SJSA1 (cell line): ENCODE measurements at regions not wholly inside any gene's neighbourhood (a gene's known extent, or its start where the extent isn't known, plus 50 kb on each side); places are given as distances from the start of the nearest gene placed in this dataset.

Experiments used
- DNase-seq, 2 experiments: peaks; one replicate each; pipeline ENCODE4 v3.0.0-alpha.2; 2015 to 2020; ENCODE audit warnings: low spot score in 2 of 2, low read depth in 1 of 2
- H3K27ac ChIP-seq: fragments of 250-450 bp; sonication (Bioruptor Pico); 2 replicates; pipeline ENCODE4 v1.5.1; 2020; ENCODE audit warnings: mild to moderate bottlenecking, moderate library complexity
- H3K27me3 ChIP-seq: fragments of 250-450 bp; sonication (Bioruptor Pico); replicated peaks from 2 replicates; pipeline ENCODE4 v1.5.1; 2020; ENCODE audit warnings: mild to moderate bottlenecking, moderate library complexity
- H3K36me3 ChIP-seq: fragments of 250-450 bp; sonication (Bioruptor Pico); 2 replicates; pipeline ENCODE4 v1.5.1; 2020; ENCODE audit warnings: mild to moderate bottlenecking
- H3K4me1 ChIP-seq: fragments of 250-450 bp; sonication (Bioruptor Pico); replicated peaks from 2 replicates; pipeline ENCODE4 v1.6.1; 2021; ENCODE audit warnings: mild to moderate bottlenecking
- H3K4me3 ChIP-seq: fragments of 250-450 bp; sonication (Bioruptor Pico); 2 replicates; pipeline ENCODE4 v1.5.1; 2020; ENCODE audit warnings: mild to moderate bottlenecking
- H3K9me3 ChIP-seq: fragments of 250-450 bp; sonication (Bioruptor Pico); replicated peaks from 2 replicates; pipeline ENCODE4 v1.5.1; 2020; ENCODE audit warnings: mild to moderate bottlenecking

DNA sequence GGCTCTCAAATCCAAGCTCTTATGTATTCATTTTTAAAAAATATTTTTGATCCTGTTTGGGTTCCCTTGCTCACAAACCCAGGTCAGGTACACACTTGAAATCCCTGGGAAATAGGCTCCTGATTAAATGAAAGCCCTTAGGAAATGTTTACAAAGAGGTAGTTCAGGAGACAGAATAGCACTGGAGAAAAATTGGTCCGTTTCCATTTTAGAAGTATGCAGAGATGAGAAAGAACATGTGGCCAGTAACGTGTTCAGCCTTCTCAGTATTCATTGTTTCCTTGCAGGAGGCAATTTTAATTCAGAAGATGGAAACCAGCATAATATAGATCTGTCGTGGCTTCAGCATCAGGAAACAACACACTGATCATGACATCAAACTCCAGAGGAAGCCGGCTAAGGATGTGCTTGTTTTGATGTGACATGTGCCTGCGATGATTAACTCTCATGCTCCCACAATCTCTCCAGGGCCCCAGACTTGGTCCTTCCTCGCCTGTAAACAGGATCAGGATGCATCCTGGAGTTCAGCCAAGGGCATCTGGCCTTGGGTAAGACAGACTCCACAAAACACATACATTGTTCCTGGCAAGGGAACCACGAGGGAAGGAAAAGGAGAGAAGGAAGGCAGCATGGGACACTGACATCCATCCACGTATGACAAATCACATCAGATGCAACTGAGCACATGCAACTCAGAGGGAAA lies 350.5 kb upstream of the THBS1 start:
- H3K27me3 ChIP-seq, result no peaks in the 10 kb centered on the region
- H3K4me3 ChIP-seq, result no peak overlapping the region
- H3K36me3 ChIP-seq, result no peaks in the 10 kb centered on the region
- DNase-seq, result no peak
- no peaks in the 10 kb centered on the region for H3K9me3 ChIP-seq
- peaks cover 33% of the 10 kb centered on the region for H3K4me1 ChIP-seq
- H3K27ac ChIP-seq, result 0 out of 2 replicates have a peak overlapping the region, but pooled peaks have one; percentile 11

DNA sequence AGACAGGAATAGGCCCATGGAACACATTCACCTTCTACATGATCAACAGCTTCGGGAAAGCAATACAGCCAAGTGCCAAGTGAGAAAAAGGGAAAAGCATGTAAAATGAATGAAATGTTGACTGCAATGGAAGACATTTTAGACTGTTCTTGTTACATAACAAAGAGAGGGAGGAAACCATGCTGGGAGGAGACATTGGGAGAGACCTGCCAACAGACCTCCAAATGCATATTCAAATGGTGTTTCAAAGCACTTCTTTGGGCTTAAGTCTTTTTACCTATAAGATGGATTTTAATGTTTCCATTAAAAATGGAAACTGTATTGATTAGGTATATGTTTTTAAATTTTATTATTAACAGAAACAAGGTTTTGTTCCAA lies 350.0 kb upstream of the THBS1 start:
- DNase-seq, result no peak
- Histone ChIP-seq H3K9me3 (no peaks in the 10 kb centered on the region), H3K27ac (no peak overlapping the region)

DNA sequence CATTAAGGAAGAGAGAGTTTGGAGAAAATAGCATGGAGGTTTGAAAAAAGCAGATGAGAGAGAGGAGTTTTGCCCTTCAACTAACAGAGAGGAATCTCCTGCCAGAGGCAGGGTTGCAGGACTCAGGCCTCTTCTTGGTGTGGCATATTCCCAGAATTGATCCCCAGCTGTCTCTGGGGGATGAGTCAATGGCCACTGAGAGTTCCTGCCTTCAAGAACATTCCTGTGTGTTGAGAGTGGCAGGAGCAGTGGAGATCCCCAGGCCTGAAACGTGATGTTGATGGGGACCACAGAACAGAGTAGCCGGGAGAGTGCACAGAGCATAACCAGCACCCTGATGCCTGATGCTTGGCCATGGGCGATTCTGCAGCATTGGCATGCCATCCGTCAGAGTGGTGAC lies 348.4 kb upstream of the THBS1 start:
- H3K36me3 ChIP-seq, result no peaks in the 10 kb centered on the region
- no peaks in the 10 kb centered on the region for H3K9me3 ChIP-seq
- H3K4me1 ChIP-seq, result peaks cover 35% of the 10 kb centered on the region
- peak overlapping the region; percentile 5 for H3K27ac ChIP-seq
- no peak overlapping the region for H3K4me3 ChIP-seq
- peak; percentile 48 to 72 for DNase-seq
- H3K27me3 ChIP-seq, result no peaks in the 10 kb centered on the region

More for the DNA sequence above, 350.0 kb upstream of the THBS1 start:
- no peak overlapping the region for H3K4me3 ChIP-seq
- no peaks in the 10 kb centered on the region for H3K36me3 ChIP-seq
- peaks cover 35% of the 10 kb centered on the region for H3K4me1 ChIP-seq
- H3K27me3 ChIP-seq, result no peaks in the 10 kb centered on the region

DNA sequence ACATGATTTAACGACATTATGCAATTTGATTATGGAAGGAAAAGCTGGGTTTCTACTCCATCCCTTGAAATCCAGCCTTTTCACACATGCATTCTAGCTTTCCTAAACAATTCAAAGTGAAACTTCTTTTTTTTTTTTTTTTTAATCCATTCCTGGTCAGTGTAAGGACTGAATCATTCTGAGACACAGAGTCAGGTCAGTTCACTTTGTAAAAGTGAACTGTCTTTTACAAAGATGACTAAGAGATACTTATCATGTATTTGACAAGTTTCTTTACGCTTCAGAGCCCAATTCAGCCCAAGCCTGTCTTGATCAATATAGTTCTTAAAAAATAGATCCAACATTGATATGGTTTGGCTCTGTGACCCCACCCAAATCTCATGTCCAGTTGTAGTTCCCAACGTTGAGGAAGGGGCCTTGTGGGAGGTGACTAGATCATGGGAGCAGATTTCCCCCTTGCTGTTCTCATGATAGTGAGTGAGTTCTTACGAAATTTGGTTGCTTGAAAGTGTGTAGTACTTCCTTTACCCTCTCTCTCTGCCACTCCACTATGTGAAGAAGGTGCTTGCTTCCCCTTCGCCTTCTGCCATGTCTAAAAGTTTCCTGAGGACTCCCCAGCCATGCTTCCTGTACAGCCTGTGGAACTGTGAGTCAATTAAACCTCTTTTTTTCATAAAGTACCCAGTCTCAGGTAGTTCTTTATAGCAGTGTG lies 345.6 kb upstream of the THBS1 start:
- H3K27ac ChIP-seq, result peak overlapping the region; percentile 14; the same call in 1 of the 2 replicates
- DNase-seq, result no peak

DNA sequence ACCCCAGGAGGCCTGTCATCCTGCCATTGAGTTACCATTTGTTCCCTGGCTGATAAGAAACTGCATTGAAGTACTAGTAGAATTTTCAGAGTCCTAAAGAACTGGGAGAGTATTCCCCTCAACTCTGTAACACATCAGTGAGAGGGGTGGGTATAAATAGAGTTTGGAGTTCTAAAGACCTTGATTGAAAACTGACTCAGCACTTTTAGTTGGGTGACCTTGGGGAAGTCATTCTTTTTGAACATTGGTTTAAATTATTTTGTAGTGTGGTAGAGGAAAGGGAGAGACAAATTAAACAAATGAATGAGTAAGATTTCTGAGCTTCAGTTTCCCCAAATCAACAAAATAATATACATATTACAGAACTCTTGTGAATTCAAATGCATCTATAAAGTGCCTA lies 344.5 kb upstream of the THBS1 start:
- Histone ChIP-seq H3K36me3 (no peaks in the 10 kb centered on the region), H3K9me3 (no peaks in the 10 kb centered on the region), H3K4me3 (no peak overlapping the region), H3K4me1 (peaks cover 47% of the 10 kb centered on the region), H3K27me3 (no peaks in the 10 kb centered on the region), H3K27ac (no peak overlapping the region)
- no peak for DNase-seq

More for the DNA sequence above, 345.6 kb upstream of the THBS1 start:
- no peaks in the 10 kb centered on the region for H3K27me3 ChIP-seq
- H3K4me1 ChIP-seq, result peaks cover 52% of the 10 kb centered on the region
- no peaks in the 10 kb centered on the region for H3K9me3 ChIP-seq
- no peak overlapping the region for H3K4me3 ChIP-seq
- H3K36me3 ChIP-seq, result no peaks in the 10 kb centered on the region

DNA sequence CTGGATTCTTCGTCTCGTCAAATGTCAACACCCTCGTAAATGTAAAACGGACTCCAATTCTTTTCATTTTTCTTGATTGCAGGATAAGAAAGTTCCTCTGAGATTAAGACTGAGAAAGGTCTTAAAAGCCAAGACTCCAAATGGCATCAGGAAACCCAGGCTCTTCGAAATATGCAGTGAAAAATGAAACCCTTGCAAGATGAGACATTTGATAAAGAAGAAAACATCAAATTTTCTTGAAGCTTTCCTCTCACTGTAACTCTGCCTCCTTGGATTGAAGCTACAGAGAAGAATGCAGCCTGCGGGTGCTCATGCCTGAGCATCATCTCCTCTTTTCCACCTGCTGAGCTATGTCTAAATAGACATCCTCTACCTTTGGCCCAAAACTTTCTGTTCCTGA lies 342.4 kb upstream of the THBS1 start:
- DNase-seq, result no peak
- H3K27me3 ChIP-seq, result no peaks in the 10 kb centered on the region
- peaks cover 42% of the 10 kb centered on the region for H3K4me1 ChIP-seq
- H3K9me3 ChIP-seq, result no peaks in the 10 kb centered on the region
- no peak overlapping the region for H3K27ac ChIP-seq
- H3K4me3 ChIP-seq, result no peak overlapping the region
- H3K36me3 ChIP-seq, result no peaks in the 10 kb centered on the region

DNA sequence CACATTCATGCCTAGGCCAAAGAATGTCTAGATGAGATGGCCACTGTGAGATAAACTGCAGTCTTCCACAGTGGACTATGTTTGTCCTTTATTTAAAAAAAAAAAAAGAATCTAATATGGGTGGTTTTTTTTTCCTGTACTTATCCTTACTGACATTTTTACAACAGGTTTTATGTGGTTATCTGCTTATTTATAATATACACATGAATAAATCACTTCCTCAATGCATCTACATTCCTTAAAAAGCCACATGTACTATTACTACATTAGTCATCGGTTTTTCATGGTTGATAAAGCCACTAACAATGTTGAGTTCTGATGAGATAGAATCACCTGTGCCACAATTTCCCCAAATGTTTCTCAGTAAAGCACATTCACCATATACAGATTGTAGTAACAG lies 341.3 kb upstream of the THBS1 start:
- Histone ChIP-seq H3K27me3 (no peaks in the 10 kb centered on the region), H3K36me3 (no peaks in the 10 kb centered on the region), H3K4me1 (peaks cover 41% of the 10 kb centered on the region), H3K27ac (peak overlapping the region; percentile 2; the same call in 1 of the 2 replicates), H3K9me3 (no peaks in the 10 kb centered on the region), H3K4me3 (no peak overlapping the region)
- peak in 1 of 2 experiments; percentile 63 for DNase-seq

DNA sequence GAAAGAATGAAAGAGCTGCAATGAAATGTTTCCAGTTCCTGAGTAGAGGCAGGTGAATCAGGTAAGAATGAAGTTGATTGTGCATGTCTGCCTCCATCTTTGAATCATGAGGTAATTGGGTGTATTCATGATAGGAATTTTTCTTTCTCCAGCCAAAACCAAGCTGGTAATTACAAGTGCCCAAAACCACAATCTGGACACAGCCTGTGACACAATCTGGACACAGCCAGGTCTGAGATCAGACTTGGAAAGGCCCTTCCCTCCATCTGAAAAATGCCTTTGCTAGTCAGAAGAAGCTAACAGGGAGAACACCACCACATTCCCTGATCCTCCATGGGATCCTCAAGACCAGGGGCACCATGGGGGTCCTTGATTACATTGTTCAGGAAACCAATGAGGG lies 338.5 kb upstream of the THBS1 start:
- DNase-seq, result no peak
- no peaks in the 10 kb centered on the region for H3K36me3 ChIP-seq
- no peak overlapping the region for H3K4me3 ChIP-seq
- peaks cover 42% of the 10 kb centered on the region for H3K4me1 ChIP-seq
- no peaks in the 10 kb centered on the region for H3K27me3 ChIP-seq
- no peaks in the 10 kb centered on the region; the same call in 1 of the 2 replicates for H3K9me3 ChIP-seq
- no peak overlapping the region for H3K27ac ChIP-seq

DNA sequence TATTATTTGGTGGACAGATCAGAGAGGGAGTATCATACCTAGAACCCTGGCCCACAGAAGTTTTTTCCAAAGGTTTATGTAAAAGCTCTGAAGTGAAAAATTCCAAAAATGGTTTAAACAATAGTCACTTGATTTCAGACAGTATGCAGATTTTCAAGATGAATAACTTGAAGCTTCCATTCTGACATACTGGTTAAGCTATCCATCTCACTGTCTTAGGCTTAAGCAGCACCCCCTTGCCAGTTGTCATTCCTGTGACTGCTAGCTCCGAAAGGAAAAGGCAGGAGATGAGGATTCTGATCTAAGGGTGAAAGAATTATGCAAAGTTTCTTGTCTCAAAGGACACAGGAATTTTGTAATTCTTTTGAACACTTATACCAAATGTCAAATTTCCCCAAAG lies 337.5 kb upstream of the THBS1 start:
- H3K27ac ChIP-seq, result no peak overlapping the region
- no peak for DNase-seq

DNA sequence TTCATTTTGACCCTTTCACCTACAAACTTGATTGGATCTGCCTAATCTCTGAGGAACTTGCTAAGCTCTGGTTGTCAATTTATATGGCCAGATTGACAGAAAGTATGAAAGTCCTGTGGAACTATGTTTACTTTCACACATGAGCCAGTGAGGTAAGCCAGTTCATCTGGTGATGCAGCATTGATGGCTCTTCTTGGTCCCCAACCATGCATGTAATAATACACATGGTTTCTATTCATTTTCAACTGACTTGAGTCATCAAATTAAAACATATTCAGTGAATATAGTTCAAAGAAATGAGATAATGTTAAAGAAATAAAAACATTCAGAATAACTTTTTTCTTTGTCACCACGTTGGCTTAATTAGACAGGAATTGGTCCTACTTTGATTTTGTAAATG lies 336.1 kb upstream of the THBS1 start:
- Histone ChIP-seq H3K9me3 (no peaks in the 10 kb centered on the region; the same call in 1 of the 2 replicates), H3K4me3 (no peak overlapping the region), H3K27me3 (no peaks in the 10 kb centered on the region), H3K27ac (no peak overlapping the region), H3K4me1 (peaks cover 46% of the 10 kb centered on the region), H3K36me3 (no peaks in the 10 kb centered on the region)
- no peak for DNase-seq

More for the DNA sequence above, 337.5 kb upstream of the THBS1 start:
- Histone ChIP-seq H3K9me3 (no peaks in the 10 kb centered on the region; the same call in 1 of the 2 replicates), H3K4me3 (no peak overlapping the region), H3K4me1 (peaks cover 51% of the 10 kb centered on the region), H3K36me3 (no peaks in the 10 kb centered on the region), H3K27me3 (no peaks in the 10 kb centered on the region)

DNA sequence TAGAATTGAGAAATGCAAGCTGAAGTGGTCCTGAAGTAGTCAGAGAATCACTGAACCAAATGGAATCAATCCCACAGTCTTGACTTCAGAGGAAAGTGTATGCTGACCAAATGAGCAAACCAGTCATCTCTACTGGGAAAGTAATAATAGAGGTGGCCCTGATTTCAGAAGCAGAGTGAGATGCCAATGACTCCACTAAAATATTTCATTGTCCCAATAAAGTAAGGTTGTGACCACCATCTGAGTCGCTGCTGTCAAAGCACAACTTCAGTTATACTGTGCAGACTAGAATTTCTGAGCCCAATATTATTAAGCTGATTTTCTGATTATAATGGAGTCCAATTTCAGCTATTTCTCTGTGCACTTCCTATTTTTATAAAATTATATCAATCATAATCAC lies 334.4 kb upstream of the THBS1 start:
- peak overlapping the region; percentile 3; the same call in 1 of the 2 replicates for H3K27ac ChIP-seq
- no peaks in the 10 kb centered on the region; the same call in 1 of the 2 replicates for H3K9me3 ChIP-seq
- no peak overlapping the region for H3K4me3 ChIP-seq
- peaks cover 57% of the 10 kb centered on the region for H3K4me1 ChIP-seq
- H3K27me3 ChIP-seq, result no peaks in the 10 kb centered on the region
- DNase-seq, result no peak
- H3K36me3 ChIP-seq, result no peaks in the 10 kb centered on the region

DNA sequence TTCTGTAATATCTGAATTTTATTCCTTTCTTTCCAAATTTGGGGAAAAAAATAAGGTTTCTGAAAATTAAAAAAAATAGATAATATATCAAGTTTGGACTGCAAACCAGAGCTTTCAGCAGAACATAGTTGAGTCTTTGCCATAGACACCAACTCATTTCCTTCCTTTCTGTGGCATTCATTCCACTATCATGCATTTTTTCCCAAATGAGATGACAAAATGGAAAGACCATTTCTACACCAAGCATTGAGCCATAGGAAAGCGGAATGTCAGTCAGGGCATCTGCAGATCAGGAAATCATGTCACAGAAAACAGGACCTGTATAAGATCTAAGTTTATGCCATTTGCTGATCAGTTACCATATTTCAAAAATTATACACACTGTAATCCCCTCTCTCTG lies 333.3 kb upstream of the THBS1 start:
- H3K27ac ChIP-seq, result peak overlapping the region; percentile 71
- DNase-seq, result no peak

DNA sequence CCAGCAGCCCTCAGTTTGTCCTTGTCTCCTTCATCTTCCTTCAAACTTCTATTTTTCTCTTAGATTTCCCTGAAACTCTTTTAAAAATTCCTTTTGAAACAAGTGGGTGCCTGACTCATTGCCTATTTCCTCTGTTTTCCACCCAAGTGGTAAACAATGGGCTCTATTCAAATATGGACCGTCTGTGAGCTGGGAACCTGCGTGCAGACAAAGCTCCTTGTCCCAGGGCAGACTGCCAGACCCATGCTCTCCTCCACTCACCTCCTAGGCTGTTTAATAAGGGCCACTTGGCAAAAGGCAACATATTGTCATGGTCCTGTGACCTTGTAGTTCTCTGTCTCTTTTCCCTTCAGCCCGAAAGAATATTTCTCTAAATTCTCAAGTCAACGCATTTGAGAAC lies 332.7 kb upstream of the THBS1 start:
- H3K27me3 ChIP-seq, result no peaks in the 10 kb centered on the region
- H3K27ac ChIP-seq, result peak overlapping the region; percentile 71
- H3K9me3 ChIP-seq, result no peaks in the 10 kb centered on the region; the same call in 1 of the 2 replicates
- H3K4me1 ChIP-seq, result peaks cover 58% of the 10 kb centered on the region
- peak; percentile 85 to 93 for DNase-seq
- no peaks in the 10 kb centered on the region for H3K36me3 ChIP-seq
- no peak overlapping the region for H3K4me3 ChIP-seq

More for the DNA sequence above, 333.3 kb upstream of the THBS1 start:
- H3K9me3 ChIP-seq, result no peaks in the 10 kb centered on the region; the same call in 1 of the 2 replicates
- no peaks in the 10 kb centered on the region for H3K27me3 ChIP-seq
- no peak overlapping the region for H3K4me3 ChIP-seq
- H3K4me1 ChIP-seq, result peaks cover 64% of the 10 kb centered on the region
- H3K36me3 ChIP-seq, result no peaks in the 10 kb centered on the region

DNA sequence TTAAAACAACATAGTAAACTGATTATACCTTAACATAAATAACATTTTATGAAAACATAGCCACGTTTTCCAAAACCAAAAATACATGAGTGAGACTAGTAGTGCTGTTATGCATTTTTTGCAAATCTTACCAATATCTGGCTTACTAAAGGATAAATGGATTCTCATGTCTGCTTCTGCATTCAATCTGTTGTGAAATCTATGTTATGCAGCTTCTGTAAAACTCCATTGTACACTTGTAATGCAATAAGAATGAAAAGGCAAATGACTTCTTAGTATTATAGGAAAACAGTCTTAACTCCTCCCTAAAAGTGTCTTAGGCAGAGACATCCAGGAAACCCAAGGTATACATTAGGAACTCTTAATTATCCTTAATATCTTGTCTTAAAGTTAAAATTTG lies 330.9 kb upstream of the THBS1 start:
- no peak for DNase-seq
- Histone ChIP-seq H3K36me3 (no peaks in the 10 kb centered on the region), H3K27ac (no peak overlapping the region), H3K4me1 (peaks cover 54% of the 10 kb centered on the region), H3K27me3 (no peaks in the 10 kb centered on the region), H3K4me3 (no peak overlapping the region), H3K9me3 (no peaks in the 10 kb centered on the region; the same call in 1 of the 2 replicates)
